Smooth muscle cell (in vitro differentiated cells): ENCODE measurements at regions not wholly inside any gene's neighbourhood (a gene's known extent, or its start where the extent isn't known, plus 50 kb on each side); places are given as distances from the start of the nearest gene placed in this dataset.

Experiments
- DNase-seq: peaks from one replicate; lab custom pipeline; 2025; ENCODE audit not compliant: unreplicated experiment; lab: John Stamatoyannopoulos, UW
- H2AFZ ChIP-seq: fragments of 200-600 bp; sonication (generic); 2 replicates; pipeline ENCODE4 v1.6.0; 2016; ENCODE audit warnings: antibody characterized with exemption, low read depth, mild to moderate bottlenecking
- H3F3A ChIP-seq: fragments of 200-600 bp; sonication (generic); 2 replicates; pipeline ENCODE4 v1.6.0; 2017; ENCODE audit warnings: antibody characterized with exemption, low read depth
- H3K27ac ChIP-seq: fragments of 200-600 bp; sonication (generic); 2 replicates; pipeline ENCODE4 v1.5.1; 2016; ENCODE audit warnings: low read depth, mild to moderate bottlenecking
- H3K27me3 ChIP-seq: fragments of 200-600 bp; sonication (generic); 2 replicates; pipeline ENCODE4 v1.6.1; 2016; ENCODE audit warnings: low read depth, mild to moderate bottlenecking
- H3K36me3 ChIP-seq: fragments of 200-600 bp; sonication (generic); 2 replicates; pipeline ENCODE4 v1.5.1; 2016; ENCODE audit warnings: low read depth
- H3K4me1 ChIP-seq: fragments of 200-600 bp; sonication (generic); 2 replicates; pipeline ENCODE4 v1.5.1; 2016; ENCODE audit warnings: low read depth
- H3K4me2 ChIP-seq: fragments of 200-600 bp; sonication (generic); 2 replicates; pipeline ENCODE4 v1.6.0; 2016; ENCODE audit warnings: mild to moderate bottlenecking
- H3K4me3 ChIP-seq: fragments of 200-600 bp; sonication (generic); 2 replicates; pipeline ENCODE4 v1.5.1; 2016; ENCODE audit warnings: mild to moderate bottlenecking
- H3K79me2 ChIP-seq: fragments of 200-600 bp; sonication (generic); 2 replicates; pipeline ENCODE4 v1.6.0; 2016; ENCODE audit warnings: low read depth, mild to moderate bottlenecking
- H3K9ac ChIP-seq: fragments of 200-600 bp; sonication (generic); 2 replicates; pipeline ENCODE4 v1.6.0; 2016; ENCODE audit warnings: low read depth
- H3K9me3 ChIP-seq: fragments of 200-600 bp; sonication (generic); replicated peaks from 2 replicates; pipeline ENCODE4 v1.5.1; 2016; ENCODE audit warnings: low read depth
- H4K20me1 ChIP-seq: fragments of 200-600 bp; sonication (generic); 2 replicates; pipeline ENCODE4 v1.6.0; 2016; ENCODE audit warnings: low read depth
- CTCF ChIP-seq: fragments of 200-600 bp; sonication (generic); IDR thresholded peaks from 2 replicates; pipeline ENCODE4 v1.5.1; 2017; ENCODE audit warnings: borderline replicate concordance, mild to moderate bottlenecking, antibody characterized with exemption; ENCODE audit not compliant: insufficient read depth, poor library complexity, severe bottlenecking
- WGBS: methylation state at CpG from one replicate; pipeline ENCODE4 v1.1.7; 2016; ENCODE audit warnings: low lambda C conversion rate; 5-methylcytosine and 5-hydroxymethylcytosine counted together

- Histone ChIP-seq H3K9me3 (no peaks in the 10 kb centered on the region), H3K9ac (no peak overlapping the region), H4K20me1 (no peaks in the 10 kb centered on the region), H3K27me3 (no peaks in the 10 kb centered on the region), H3K4me3 (no peak overlapping the region), H3K36me3 (no peaks in the 10 kb centered on the region), H3K4me1 (no peaks in the 10 kb centered on the region), H3K79me2 (no peaks in the 10 kb centered on the region), H3K27ac (no peak overlapping the region), H3K4me2 (no peak overlapping the region), H3F3A (no peaks in the 10 kb centered on the region), H2AFZ (no peak overlapping the region)
- no peak for DNase-seq
- 86% methylated on average over 4 of the region's 4 CpGs for WGBS
- no peak for TF ChIP-seq CTCF
Observed at GRCh38 chr6:104284872-104285271, 574.8 kb downstream of the HACE1 start.

- no peaks in the 10 kb centered on the region for H3F3A ChIP-seq
Observed at GRCh38 chr6:104282581-104282980, 577.1 kb downstream of the HACE1 start.

GRCh38 chr6:104281370-104281769 lies 578.3 kb downstream of the HACE1 start:
- TF ChIP-seq CTCF: no peak
- no peak overlapping the region for H3K4me2 ChIP-seq
- no peaks in the 10 kb centered on the region for H3K4me1 ChIP-seq
- H3K79me2 ChIP-seq: no peaks in the 10 kb centered on the region
- H4K20me1 ChIP-seq: no peaks in the 10 kb centered on the region
- H3K9ac ChIP-seq: no peak overlapping the region
- no peaks in the 10 kb centered on the region for H3K27me3 ChIP-seq
- no peak overlapping the region for H3K27ac ChIP-seq
- no peaks in the 10 kb centered on the region for H3K36me3 ChIP-seq
- DNase-seq: no peak
- H3K9me3 ChIP-seq: no peaks in the 10 kb centered on the region
- 79% methylated on average over 3 of the region's 3 CpGs for WGBS
- no peaks in the 10 kb centered on the region for H3F3A ChIP-seq
- H3K4me3 ChIP-seq: no peak overlapping the region
- H2AFZ ChIP-seq: no peak overlapping the region

More at GRCh38 chr6:104282581-104282980, 577.1 kb downstream of the HACE1 start:
- Histone ChIP-seq H3K36me3 (no peaks in the 10 kb centered on the region), H3K27ac (no peak overlapping the region), H3K9me3 (no peaks in the 10 kb centered on the region), H3K9ac (no peak overlapping the region), H3K4me3 (no peak overlapping the region), H4K20me1 (no peaks in the 10 kb centered on the region), H2AFZ (no peak overlapping the region), H3K27me3 (no peaks in the 10 kb centered on the region), H3K4me2 (no peak overlapping the region), H3K4me1 (no peaks in the 10 kb centered on the region), H3K79me2 (no peaks in the 10 kb centered on the region)
- 92% methylated on average over 2 of the region's 2 CpGs for WGBS
- DNase-seq: no peak
- TF ChIP-seq CTCF: no peak

GRCh38 chr6:104268389-104268788 lies 591.3 kb downstream of the HACE1 start:
- Histone ChIP-seq H3F3A (no peaks in the 10 kb centered on the region), H2AFZ (no peak overlapping the region), H3K27me3 (no peaks in the 10 kb centered on the region), H3K4me1 (no peaks in the 10 kb centered on the region), H4K20me1 (no peaks in the 10 kb centered on the region), H3K4me2 (no peak overlapping the region), H3K9me3 (no peaks in the 10 kb centered on the region), H3K9ac (no peak overlapping the region), H3K27ac (no peak overlapping the region), H3K36me3 (no peaks in the 10 kb centered on the region), H3K4me3 (no peak overlapping the region), H3K79me2 (no peaks in the 10 kb centered on the region)
- no peak for TF ChIP-seq CTCF
- 89% methylated on average over 1 of the region's 1 CpG for WGBS
- no peak for DNase-seq
